Liver (tissue), 3 donors: ENCODE measurements at regions not wholly inside any gene's neighbourhood (a gene's known extent, or its start where the extent isn't known, plus 50 kb on each side); places are given as distances from the start of the nearest gene placed in this dataset.

Experiments
- CTCF ChIP-seq: fragments of 150-350 bp; IDR thresholded peaks from 2 replicates; pipeline ENCODE4 v1.5.1; 2017; ENCODE audit warnings: improper control_type of control experiment, low read depth, low read length; ENCODE audit not compliant: missing input control
- HNF4A ChIP-seq, 2 donors: conservative IDR thresholded peaks; 2 replicates each; pipeline ENCODE4 v1.6.1; 2016; ENCODE audit warnings: antibody characterized with exemption in 2 of 2, mild to moderate bottlenecking in 2 of 2
- HNF4G ChIP-seq: IDR thresholded peaks from 2 replicates; pipeline ENCODE4 v1.6.1; 2016; ENCODE audit warnings: antibody characterized with exemption
- MAX ChIP-seq: IDR thresholded peaks from 2 replicates; pipeline ENCODE4 v1.6.1; 2016; ENCODE audit warnings: antibody characterized with exemption
- NR2F2 ChIP-seq: IDR thresholded peaks from 2 replicates; pipeline ENCODE4 v1.6.1; 2016; ENCODE audit warnings: antibody characterized with exemption
- RAD21 ChIP-seq, 2 donors: IDR thresholded peaks; 2 replicates each; pipeline ENCODE4 v1.6.1; 2016; ENCODE audit warnings: antibody characterized with exemption in 2 of 2, mild to moderate bottlenecking in 2 of 2
- TAF1 ChIP-seq: conservative IDR thresholded peaks from 2 replicates; pipeline ENCODE4 v1.6.1; 2016; ENCODE audit warnings: antibody characterized with exemption, mild to moderate bottlenecking
- TF ChIP-seq, protein P1 (sequence below): IDR thresholded peaks from 2 replicates; pipeline ENCODE4 v1.6.1; 2016; ENCODE audit warnings: antibody characterized with exemption
- TF ChIP-seq, protein P2 (sequence below): IDR thresholded peaks from 2 replicates; pipeline ENCODE4 v1.6.1; 2016; ENCODE audit warnings: antibody characterized with exemption, mild to moderate bottlenecking
- donor health status: healthy.
- donor health status: healthy.

- TF ChIP-seq, protein P1, sequence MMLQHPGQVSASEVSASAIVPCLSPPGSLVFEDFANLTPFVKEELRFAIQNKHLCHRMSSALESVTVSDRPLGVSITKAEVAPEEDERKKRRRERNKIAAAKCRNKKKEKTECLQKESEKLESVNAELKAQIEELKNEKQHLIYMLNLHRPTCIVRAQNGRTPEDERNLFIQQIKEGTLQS: no peak
- TF ChIP-seq CTCF (no peak), NR2F2 (no peak), HNF4G (no peak), MAX (no peak), HNF4A (conservative IDR thresholded peaks at IDR 0.05) (no peak), TAF1 (no peak), RAD21 (IDR thresholded peaks at IDR 0.05) (no peak)
- TF ChIP-seq, protein P2, sequence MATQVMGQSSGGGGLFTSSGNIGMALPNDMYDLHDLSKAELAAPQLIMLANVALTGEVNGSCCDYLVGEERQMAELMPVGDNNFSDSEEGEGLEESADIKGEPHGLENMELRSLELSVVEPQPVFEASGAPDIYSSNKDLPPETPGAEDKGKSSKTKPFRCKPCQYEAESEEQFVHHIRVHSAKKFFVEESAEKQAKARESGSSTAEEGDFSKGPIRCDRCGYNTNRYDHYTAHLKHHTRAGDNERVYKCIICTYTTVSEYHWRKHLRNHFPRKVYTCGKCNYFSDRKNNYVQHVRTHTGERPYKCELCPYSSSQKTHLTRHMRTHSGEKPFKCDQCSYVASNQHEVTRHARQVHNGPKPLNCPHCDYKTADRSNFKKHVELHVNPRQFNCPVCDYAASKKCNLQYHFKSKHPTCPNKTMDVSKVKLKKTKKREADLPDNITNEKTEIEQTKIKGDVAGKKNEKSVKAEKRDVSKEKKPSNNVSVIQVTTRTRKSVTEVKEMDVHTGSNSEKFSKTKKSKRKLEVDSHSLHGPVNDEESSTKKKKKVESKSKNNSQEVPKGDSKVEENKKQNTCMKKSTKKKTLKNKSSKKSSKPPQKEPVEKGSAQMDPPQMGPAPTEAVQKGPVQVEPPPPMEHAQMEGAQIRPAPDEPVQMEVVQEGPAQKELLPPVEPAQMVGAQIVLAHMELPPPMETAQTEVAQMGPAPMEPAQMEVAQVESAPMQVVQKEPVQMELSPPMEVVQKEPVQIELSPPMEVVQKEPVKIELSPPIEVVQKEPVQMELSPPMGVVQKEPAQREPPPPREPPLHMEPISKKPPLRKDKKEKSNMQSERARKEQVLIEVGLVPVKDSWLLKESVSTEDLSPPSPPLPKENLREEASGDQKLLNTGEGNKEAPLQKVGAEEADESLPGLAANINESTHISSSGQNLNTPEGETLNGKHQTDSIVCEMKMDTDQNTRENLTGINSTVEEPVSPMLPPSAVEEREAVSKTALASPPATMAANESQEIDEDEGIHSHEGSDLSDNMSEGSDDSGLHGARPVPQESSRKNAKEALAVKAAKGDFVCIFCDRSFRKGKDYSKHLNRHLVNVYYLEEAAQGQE: no peak
Observed at GRCh38 chr1:209223791-209224190, 359.7 kb upstream of the CAMK1G start.
